NCI-H510A treated with DMSO at 0.1 percent for 48 hours (cell line): ENCODE measurements at regions not wholly inside any gene's neighbourhood (a gene's known extent, or its start where the extent isn't known, plus 50 kb on each side); places are given as distances from the start of the nearest gene placed in this dataset.
"Not testable (repeated sequence)": the region's sequence is repeated elsewhere in the genome, so short reads cannot be mapped to it uniquely, and the experiment has no call there.

Experiments
- DNase-seq: peaks from one replicate; lab custom pipeline; 2025; lab: John Stamatoyannopoulos, UW

DNA sequence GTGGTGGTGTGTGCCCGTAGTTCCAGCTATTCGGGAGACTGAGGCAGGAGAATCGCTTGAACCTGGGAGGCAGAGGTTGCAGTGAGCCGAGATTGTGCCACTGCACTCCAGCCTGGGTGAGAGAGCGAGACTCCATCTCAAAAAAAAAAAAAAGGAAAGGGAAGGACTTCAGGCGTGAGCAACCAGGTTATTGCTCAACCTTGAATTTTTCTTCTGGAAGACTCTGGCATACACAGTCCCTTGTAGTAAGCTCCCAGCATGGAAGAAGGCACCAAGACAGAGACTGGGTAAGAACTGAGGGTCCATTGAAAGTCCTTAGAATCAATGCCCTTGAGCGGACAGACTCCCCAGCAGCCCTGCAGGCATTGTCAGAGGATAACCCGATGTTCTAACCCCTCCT, 75.0 kb downstream of the C9orf50 start:
- not testable (repeated sequence) for DNase-seq

DNA sequence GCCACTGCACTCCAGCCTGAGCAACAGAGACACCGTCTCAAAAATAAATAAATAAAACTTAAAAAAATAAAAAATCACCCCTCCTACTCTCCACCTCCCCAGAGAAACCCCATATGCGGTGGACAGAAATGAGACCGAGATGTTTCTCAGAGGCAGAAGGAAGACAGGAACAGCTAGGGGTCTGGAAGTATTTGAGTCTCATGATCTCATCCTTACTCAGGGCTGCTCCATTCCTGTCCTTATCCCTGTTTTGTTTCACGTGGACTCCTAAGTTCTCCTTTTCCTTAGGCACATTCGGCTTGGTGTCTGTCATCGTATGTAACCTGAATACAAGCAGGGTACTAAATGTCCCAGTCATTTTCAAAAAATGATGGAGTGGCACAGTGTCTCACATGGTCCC, 76.1 kb downstream of the C9orf50 start:
- no peak for DNase-seq

DNA sequence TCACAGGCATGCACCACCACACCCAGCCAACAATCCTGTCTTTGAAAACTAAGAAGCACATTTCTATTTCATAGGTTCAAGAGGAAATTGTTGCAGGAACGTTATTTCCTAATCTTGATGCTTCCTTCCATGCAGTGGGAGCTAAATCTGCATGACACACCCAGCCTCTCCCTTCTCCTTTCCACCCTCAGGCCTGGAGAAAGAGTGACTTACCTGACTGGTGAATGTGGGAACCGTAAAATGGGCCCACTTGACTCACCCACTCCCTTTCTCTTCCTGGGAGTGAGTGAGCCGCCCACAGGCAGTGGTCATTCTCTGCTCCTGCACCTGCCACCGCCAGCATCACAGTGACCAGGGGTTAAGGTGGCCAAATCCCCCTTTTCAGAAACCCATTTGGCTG, 78.2 kb downstream of the C9orf50 start:
- DNase-seq, result no peak

DNA sequence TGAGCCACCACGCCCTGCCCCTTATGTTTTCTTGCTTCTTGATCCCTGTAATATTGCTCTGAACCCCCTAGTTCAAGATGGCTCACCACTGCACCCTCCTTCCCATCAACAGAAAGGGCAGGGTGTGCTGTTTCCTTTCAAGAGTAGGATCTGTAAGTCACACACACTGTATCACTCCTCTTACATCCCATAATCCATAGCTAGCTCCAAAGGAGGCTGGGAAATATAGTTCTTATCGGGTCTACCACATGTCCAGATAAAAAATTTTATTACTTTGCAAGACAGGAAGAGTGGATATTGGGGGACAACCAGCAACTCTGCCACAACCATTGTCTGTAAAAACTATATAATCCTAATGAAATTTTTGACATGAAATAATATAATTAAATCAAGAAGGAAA, 79.6 kb downstream of the C9orf50 start:
- no peak for DNase-seq

DNA sequence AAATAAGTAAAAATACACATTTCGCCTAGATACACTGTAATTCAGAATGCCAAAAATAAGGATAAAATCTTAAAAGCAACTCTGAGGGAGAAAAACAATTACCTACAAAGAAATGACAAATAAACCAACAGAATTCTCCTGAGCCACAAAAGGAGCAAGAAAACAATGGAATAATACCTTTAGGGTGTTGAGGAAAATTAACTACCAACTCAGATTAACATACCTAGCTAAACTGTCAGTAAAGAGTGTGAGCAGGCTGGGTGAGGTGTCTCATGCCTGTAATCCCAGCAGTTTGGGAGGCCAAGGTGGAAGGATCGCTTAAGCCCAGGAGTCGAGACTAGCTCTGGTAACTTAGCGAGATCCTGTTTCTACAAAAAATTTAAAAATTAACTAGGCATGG, 81.5 kb downstream of the C9orf50 start:
- no peak for DNase-seq

DNA sequence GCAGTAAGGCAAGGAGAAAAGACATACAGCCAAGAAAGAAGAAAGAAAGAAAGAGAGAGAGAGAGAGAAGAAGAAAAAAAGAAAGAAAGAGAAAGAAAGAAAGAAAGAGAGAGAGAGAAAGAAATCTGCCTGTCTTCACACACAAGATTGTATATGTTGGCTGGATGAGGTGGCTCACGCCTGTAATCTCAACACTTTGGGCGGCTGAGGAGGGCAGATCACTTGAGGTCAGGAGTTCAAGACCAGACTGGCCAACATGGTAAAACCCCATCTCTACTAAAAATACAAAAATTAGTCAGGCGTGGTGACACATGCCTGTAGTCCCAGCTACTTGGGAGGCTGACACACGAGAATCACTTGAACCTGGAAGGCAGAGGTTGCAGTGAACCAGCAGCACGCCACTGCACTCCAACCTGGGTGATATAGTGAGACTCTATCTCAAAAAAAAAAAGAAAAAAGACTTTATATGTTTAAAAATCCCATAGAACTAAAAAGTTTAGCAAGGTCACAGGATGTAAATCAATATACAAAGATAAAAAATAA, 89.0 kb downstream of the C9orf50 start:
- DNase-seq, result not testable (repeated sequence)

DNA sequence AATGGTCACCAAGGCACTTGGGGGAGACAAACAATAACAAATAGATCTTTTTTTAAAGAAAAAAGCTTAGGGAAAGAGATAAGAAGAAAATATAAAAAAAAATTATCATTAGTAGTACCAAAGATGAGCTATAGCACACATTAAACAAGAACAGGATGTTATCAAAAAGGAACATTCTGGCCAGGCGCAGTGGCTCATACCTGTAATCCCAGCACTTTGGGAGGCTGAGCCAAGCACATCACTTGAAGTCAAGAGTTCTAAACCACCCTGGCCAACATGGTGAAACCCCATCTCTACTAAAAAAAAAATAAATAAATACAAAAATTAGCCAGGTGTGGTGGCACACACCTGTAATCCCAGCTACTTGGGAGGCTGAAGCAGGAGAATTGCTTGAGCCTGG, 92.9 kb downstream of the C9orf50 start:
- DNase-seq, result not testable (repeated sequence)

DNA sequence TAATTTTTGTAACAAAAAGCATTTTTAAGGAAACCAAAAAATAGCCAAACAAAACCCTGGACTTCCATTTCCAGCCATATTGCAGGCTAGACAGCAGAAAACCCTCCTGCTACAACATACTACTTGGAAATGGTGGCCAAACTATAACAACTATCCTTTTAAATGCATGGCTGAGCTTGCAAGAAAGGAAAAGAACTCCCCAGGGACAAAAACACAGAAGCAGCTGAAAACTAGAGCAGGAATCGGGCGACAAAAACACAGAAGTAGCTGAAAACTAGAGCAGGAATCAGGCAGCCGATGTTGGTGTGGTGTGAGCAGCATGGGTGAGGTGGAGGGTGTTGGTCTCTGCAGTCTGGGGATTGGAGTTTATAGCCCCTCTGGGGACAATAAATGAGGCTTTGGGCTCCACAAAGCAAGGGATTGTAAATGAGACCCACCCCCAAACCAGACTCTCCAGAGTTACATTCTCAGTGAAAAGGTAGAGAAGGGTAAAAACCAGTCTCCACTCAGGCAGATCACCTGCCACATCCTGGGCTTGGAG, 95.2 kb downstream of the C9orf50 start:
- no peak for DNase-seq

DNA sequence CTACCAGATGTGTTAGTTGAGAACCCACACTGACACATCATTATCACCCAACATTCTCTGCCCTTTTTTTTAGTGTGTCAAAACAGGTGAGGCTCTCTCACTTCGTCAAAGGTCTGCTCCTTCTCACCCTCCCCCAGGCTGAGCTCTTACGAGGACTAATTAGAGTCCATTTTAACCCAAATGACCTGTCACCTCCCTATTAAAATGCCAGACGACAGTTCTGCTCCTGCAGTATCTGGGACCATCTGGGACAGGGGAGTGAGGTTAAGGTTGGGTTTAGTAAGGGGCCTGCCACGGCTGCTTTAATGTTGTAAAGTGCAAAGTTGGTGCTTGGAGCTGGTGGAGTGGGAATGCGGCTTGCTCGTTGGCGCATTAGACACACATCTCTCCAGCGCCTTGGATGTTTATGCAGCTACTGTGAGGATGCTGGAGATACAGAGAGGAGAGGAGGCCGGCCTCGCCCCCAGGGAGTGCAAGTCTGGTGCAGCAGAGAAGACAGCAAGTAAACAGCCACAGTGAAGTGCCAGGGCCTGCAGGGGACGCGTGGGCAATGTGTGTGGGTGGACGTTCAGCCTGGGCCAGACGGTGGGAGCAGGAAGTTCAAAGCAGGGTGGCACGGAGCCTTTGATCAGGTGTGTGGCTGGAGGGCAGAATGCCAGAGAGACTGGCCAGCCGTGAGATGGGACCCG, 96.2 kb downstream of the C9orf50 start:
- DNase-seq, result no peak

DNA sequence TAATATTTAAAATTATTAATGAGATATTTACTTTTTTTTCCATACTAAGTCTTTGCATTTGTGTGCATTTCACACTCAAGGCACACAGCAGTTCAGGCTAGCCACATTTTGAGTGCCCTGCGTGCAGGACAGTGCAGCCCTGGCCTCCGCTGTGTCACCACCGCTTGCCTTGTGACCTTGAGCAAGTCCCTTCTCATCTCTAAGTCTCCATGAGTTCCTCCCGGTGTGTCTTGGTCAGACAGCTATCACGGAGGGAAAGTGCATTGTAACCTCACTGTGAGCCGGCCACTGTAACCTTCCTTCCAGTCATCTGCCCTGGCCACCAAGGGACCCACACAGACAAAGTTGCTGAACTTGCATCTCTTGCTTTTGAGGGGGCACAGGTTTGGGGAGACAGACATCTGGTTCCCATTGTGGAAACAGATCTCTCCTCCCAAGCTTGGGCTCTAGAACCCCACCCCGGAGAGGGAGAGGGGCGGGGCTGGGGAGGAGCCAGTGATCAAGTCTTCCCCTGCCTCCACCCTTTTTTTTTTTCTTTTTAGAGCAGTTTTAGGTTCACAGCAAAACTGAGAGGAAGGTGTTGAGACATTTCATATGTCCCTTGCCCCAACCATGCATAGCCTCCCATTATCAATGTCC, 96.8 kb downstream of the C9orf50 start:
- no peak for DNase-seq

DNA sequence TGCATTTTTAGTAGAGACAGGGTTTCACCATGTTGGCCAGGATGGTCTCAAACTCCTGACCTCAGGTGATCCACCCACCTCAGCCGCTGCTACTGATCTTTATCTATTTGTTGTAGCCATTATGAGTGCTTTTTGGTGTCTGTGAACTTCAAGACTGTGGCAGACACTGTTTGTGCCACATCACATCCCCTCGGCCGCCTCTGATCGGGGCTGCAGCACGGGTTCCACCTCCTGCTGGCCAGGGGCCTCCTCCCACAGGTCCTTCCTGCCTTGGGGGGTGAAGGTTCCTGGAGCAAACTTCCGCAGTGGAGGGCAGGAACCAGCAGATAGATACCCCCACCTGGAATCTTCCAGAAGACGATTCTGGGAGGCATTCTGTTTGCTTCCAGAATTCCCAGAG, 98.5 kb downstream of the C9orf50 start:
- no peak for DNase-seq

DNA sequence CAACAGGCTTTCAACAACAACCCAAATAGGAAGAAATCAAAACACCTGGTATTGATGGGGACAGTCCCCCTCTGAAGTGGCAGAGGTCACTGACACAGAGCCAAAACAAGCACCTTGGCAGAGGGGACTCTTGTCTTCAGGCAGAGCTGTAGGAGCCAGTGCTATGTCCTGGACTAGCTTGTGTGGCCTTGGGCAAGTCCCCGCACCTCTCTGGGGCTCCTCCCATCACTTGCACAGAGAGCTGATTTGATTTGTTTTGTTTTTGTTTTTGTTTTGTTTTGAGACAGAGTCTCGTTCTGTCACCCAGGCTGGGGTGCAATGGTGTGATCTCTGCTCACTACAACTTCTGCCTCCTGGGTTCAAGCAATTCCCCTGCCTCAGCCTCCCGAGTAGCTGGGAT, 100.8 kb downstream of the C9orf50 start:
- no peak for DNase-seq

DNA sequence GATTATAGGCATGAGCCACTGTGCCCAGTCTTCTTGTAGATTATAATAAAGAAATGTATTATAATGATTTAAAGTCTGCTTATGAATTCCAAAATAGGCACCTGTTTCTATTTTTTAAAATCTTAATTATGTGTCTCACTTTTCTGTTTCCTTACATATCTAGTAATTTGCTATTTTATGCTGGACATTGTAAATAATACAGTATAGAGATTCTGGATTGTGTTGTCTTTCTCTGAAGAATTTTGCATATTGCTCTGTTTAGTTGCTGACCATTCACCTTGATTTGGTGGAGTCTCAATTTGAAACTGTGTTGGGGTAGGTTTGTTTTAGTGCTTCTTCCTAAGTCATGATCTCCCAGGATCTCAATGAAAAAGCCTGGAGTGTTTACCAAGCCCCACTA, 102.8 kb downstream of the C9orf50 start:
- DNase-seq, result no peak

DNA sequence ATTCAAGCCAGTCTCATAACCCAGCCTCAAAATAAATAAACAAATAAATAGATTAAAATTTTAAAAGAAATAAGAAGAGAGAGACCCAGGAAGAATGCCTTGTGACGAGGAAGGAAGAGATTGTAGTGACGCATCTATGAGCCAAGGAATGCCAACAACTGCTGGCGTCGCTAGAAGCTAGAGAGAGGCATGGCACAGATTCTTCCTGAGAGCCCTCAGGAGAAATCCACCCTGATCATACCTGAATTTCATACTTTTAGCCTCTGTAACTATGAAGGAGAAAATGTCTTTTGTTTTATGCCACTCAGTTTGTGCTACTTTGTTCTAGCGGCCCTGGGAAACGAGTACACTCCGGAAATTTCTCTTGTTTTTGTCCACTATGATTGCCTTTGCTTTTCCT, 103.9 kb downstream of the C9orf50 start:
- DNase-seq, result no peak

DNA sequence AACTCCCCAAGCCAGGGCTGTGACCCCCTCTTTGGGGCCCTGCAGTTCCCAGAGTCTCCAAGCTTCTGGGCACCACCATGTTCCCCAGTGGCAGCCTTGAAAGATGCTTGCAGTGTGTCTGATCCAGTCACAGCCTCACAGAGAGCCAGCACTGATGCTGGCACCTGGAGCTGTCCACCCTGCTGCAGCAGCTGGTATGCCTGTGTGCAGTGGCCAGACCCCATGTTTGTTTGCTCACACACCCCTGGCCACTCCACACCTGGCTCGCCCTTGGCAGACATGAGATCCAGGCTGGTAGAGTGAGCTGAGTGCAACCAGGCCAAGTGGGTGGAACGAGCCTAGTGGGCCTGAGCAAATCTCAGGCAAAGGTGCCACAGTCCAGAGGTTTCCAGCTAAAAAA, 106.0 kb downstream of the C9orf50 start:
- no peak for DNase-seq

DNA sequence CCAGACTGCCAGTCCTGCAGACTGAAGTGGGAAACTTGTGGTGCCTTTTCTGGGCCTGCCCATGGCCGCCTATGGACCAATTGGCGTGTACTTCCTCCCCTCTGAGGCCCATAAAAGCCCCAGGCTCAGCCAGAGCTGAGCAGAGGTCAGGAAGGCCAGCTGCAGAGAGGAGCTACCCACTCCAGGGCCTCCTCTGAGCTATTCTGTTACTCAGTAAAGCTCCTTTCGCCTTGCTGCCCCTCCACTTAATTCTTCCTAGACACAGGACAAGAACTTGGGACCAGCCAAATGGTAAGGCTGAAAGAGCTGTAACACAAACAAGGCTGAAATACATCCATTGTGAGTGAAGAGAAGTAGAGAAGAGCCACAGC, 106.4 kb downstream of the C9orf50 start:
- no peak for DNase-seq

DNA sequence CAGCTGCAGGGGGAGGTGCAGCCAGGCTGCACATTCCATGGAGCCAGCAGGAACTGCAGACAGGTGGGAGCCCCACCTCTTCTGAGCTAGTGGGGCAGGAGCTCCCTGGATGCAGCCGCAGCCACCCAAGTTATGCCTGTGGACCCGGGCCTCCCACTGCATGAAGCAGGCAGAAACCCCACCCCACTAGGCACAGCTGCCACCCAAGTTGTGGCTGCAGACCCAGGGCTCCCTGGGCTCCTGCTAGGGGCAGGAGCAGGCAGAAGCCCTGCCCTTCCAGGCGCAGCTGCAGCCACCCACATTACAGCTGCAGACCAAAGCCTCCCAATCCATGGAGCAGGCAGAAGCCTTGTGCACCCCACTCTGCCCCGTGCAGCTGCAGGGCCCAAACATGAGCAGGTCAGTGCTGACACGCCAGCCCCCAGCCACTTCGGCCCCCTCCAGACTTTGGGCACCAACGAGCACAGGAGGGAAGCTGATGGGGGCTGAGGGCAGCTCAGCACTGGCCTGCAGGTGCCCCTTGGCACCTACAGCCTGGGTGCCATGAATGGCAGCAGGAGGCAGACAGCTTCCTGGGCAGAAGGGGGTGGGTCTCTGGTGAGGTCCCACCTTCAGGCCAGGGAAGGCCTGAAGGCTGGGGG, 106.9 kb downstream of the C9orf50 start:
- DNase-seq, result no peak

DNA sequence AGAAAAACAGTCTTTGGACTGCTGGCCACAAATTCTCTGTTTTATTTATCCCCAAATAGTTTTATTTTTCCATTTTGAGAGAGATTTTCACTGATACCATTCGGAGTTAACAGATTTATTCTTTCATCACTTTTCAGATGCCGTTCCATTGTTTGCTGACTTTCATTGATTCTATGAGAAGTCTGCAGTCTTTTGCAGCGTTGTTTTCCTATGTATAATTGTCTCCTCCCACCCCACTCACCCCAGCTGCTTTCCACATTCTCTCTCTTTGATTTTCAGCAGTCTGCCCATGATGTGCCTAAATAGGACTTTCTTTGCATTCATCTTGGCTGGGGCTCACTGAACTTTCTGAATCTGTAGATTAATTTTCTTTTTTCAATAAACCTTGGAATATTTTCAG, 107.6 kb downstream of the C9orf50 start:
- no peak for DNase-seq

DNA sequence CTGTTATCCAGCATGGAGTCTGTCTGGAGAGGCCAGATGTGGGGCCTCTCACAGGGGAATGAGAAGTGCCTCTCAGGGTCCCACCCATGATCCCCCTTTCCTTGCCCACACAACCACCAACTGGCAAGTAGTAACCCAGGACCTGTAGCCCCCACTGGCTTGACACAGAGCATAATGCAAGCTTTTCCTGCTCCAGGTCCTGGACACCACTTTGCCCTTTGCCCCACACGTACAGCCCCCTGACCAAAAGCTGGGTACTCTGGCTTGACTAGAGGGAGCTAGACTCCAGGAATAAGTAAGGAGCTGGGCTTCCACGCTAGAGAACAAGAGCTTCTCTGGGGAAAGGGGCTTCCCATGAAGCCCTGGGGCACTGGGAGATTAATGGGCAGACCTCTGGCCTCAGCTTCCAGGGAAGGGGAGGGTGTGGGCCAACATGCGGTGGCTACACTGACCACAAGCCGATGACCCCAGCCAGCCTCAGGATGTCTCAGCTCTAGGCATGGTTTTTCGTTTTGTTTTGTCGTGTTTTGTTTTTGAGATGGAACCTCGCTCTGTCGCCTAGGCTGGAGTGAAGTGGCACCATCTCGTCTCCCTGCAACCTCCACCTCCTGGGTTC, 109.5 kb downstream of the C9orf50 start:
- DNase-seq, result no peak

DNA sequence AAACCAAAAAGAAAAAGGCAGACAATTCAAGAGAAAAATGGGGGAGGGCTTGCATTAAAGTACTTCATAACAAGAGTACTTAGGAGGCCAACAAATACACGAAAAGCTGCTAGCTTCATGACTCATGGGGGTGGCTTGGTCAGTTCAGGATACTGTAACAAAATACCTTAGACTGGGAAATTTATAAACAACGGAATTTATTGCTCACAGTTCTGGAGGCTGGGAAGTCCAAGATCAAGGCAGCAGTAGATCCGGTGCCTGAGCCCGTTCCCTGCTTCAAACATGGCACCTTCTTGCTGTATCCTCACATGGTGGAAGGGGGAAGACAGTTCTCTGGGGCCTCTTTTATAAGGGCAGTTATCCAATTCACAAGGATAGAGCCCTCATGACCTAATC, 111.4 kb downstream of the C9orf50 start:
- DNase-seq, result no peak

DNA sequence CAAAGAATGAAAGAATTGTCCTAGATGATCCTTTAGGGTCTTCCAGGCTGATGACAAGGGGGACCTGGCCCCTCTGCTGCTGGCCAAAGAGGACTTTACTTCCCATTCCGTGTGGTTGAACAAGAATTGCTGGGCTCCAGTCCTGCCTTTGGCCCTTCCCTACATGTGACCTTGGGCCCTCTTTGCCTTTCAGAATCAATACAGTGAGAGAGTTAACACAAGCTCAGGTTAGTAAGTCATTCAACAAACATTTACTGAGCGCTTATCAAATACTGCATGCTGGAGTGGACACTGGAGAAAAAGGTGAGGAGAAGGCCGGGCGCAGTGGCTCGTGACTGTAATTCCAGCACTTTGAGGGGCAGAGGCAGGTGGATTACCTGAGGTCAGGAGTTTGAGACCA, 113.1 kb downstream of the C9orf50 start:
- no peak for DNase-seq

DNA sequence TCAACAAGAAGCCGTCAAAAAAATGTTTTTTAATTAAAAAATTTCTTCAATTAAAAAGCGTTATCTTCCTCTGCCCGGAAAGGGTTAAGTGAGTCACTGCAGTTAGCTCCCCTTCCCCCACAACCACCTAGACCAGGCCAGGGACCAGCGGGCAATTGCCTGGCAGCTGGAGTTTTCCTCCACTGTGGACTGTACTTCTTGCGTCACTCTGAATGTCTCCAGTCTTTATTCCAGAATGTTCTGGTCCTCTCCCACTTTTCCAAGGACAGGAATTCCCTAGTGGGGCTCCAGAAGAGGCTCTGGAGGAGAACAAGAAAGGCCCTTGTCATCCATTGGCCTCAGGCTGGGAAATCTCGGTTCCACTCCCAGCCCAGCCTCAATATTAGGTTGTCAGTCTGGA, 114.0 kb downstream of the C9orf50 start:
- DNase-seq, result no peak

DNA sequence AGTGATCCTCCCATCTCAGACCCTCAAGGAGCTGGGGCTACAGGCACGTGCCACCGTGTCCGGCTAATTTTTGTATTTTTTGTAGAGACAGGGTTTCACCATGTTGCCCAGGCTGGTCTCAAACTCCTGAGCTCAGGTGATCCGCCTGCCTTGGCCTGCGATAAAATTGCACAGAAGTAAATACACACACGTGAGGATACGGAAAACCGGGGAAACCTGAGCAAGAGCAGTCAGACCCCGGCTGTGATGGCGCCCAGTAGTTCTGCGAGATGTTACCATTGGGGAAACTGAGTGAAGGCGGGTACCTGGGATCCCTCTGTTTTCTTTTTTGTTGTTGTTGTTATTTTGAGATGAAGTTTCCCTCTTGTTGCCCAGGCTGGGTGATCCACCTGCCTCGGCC, 114.9 kb downstream of the C9orf50 start:
- DNase-seq, result no peak
